Neural progenitor cell (in vitro differentiated cells): ENCODE measurements at regions not wholly inside any gene's neighbourhood (a gene's known extent, or its start where the extent isn't known, plus 50 kb on each side); places are given as distances from the start of the nearest gene placed in this dataset.

Source experiments
- DNase-seq: peaks from one replicate; pipeline ENCODE4 v3.0.0-alpha.2; 2016; ENCODE audit warnings: low spot score
- H2AFZ ChIP-seq: fragments of 200-600 bp; sonication (generic); replicated peaks from 2 replicates; pipeline ENCODE4 v1.6.1; 2016; ENCODE audit warnings: antibody characterized with exemption
- H3F3A ChIP-seq: fragments of 200-600 bp; sonication (generic); 2 replicates; pipeline ENCODE4 v1.6.1; 2016; ENCODE audit warnings: antibody characterized with exemption, low read depth
- H3K27ac ChIP-seq: fragments of 200-600 bp; sonication (generic); 2 replicates; pipeline ENCODE4 v1.5.1; 2016; ENCODE audit warnings: mild to moderate bottlenecking
- H3K27me3 ChIP-seq: fragments of 200-600 bp; sonication (generic); 2 replicates; pipeline ENCODE4 v1.6.1; 2016; ENCODE audit warnings: mild to moderate bottlenecking, moderate library complexity
- H3K36me3 ChIP-seq: fragments of 200-600 bp; sonication (generic); 2 replicates; pipeline ENCODE4 v1.5.1; 2016
- H3K4me1 ChIP-seq: fragments of 200-600 bp; sonication (generic); 2 replicates; pipeline ENCODE4 v1.6.1; 2016; ENCODE audit warnings: mixed run types
- H3K4me2 ChIP-seq: fragments of 200-600 bp; sonication (generic); 2 replicates; pipeline ENCODE4 v1.6.1; 2016
- H3K4me3 ChIP-seq: fragments of 200-600 bp; sonication (generic); 2 replicates; pipeline ENCODE4 v1.5.1; 2016
- H3K79me2 ChIP-seq: fragments of 200-600 bp; sonication (generic); 2 replicates; pipeline ENCODE4 v1.6.1; 2016; ENCODE audit warnings: low read depth
- H3K9ac ChIP-seq: fragments of 200-600 bp; sonication (generic); 2 replicates; pipeline ENCODE4 v1.6.1; 2016
- H3K9me3 ChIP-seq: fragments of 200-600 bp; sonication (generic); 2 replicates; pipeline ENCODE4 v1.5.1; 2016; ENCODE audit warnings: low read depth
- H4K20me1 ChIP-seq: fragments of 200-600 bp; sonication (generic); 2 replicates; pipeline ENCODE4 v1.6.1; 2016; ENCODE audit warnings: low read depth
- H3K27ac Mint-ChIP-seq: 3 replicates; pipeline ENCODE4 v1.8.0; 2021; ENCODE audit warnings: mixed read lengths
- H3K27me3 Mint-ChIP-seq: 2 replicates; pipeline ENCODE4 v1.8.0; 2022; ENCODE audit warnings: low read depth, mild to moderate bottlenecking, inconsistent platforms, moderate library complexity, mixed read lengths; ENCODE audit not compliant: insufficient read depth
- H3K36me3 Mint-ChIP-seq: 3 replicates; pipeline ENCODE4 v1.8.0; 2021; ENCODE audit warnings: mixed read lengths
- H3K4me1 Mint-ChIP-seq: 3 replicates; pipeline ENCODE4 v1.8.0; 2021; ENCODE audit warnings: mixed read lengths
- H3K4me3 Mint-ChIP-seq: 3 replicates; pipeline ENCODE4 v1.8.0; 2021; ENCODE audit warnings: mild to moderate bottlenecking, moderate library complexity, mixed read lengths
- H3K9me3 Mint-ChIP-seq: 3 replicates; pipeline ENCODE4 v1.8.0; 2020; ENCODE audit warnings: mixed read lengths
- EZH2 ChIP-seq: fragments of 200-600 bp; sonication (generic); IDR thresholded peaks from 2 replicates; pipeline ENCODE4 v1.6.1; 2017; ENCODE audit warnings: antibody characterized with exemption, mild to moderate bottlenecking, moderate library complexity
- EZH2phosphoT487 ChIP-seq: fragments of 200-600 bp; sonication (generic); IDR thresholded peaks from 2 replicates; pipeline ENCODE4 v1.6.1; 2017; ENCODE audit warnings: antibody characterized with exemption
- TF ChIP-seq, protein P1 (sequence below): fragments of 200-600 bp; sonication (generic); IDR thresholded peaks from 2 replicates; pipeline ENCODE4 v1.5.1; 2017; ENCODE audit warnings: antibody characterized with exemption, mild to moderate bottlenecking

DNA sequence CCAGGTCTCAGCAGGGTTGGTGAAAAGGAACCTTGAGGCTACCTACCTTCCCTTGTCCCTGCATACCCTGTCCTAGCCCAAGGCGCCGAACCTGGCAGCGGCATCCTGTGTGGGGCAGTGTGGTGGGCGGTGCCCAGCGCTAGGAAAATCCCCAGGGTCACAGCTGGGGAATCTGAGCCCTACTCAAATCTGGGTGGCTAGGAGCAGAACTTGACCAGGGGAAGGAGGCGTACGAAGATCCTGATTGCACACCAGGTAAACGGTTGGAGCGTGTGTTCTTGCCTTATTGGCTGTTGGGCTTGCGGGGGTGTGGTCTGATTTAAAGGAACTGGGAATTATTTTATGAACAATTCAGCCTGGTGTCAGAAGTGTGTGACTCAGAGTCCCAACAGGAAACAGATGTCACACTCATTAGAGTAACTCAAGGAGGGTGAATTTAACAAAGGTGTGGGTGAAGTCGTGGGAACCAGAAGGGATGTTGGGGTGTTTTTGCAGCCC, 118.6 kb downstream of the LRIG2 start:
- no peak overlapping the region for H3K9ac ChIP-seq
- Mint-ChIP-seq H3K27ac (peak overlapping the region; percentile 3), H3K4me1 (no peaks in the 10 kb centered on the region), H3K9me3 (no peaks in the 10 kb centered on the region), H3K27me3 (peaks cover 2% of the 10 kb centered on the region), H3K4me3 (no peak overlapping the region), H3K36me3 (no peaks in the 10 kb centered on the region)
- no peak for DNase-seq
- H3K36me3 ChIP-seq = no peaks in the 10 kb centered on the region
- no peak overlapping the region for H3K4me2 ChIP-seq
- no peaks in the 10 kb centered on the region for H3K4me1 ChIP-seq
- no peak overlapping the region for H3K27ac ChIP-seq
- TF ChIP-seq EZH2 (no peak), EZH2phosphoT487 (no peak)
- TF ChIP-seq, protein P1, sequence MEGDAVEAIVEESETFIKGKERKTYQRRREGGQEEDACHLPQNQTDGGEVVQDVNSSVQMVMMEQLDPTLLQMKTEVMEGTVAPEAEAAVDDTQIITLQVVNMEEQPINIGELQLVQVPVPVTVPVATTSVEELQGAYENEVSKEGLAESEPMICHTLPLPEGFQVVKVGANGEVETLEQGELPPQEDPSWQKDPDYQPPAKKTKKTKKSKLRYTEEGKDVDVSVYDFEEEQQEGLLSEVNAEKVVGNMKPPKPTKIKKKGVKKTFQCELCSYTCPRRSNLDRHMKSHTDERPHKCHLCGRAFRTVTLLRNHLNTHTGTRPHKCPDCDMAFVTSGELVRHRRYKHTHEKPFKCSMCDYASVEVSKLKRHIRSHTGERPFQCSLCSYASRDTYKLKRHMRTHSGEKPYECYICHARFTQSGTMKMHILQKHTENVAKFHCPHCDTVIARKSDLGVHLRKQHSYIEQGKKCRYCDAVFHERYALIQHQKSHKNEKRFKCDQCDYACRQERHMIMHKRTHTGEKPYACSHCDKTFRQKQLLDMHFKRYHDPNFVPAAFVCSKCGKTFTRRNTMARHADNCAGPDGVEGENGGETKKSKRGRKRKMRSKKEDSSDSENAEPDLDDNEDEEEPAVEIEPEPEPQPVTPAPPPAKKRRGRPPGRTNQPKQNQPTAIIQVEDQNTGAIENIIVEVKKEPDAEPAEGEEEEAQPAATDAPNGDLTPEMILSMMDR = no peak
- H2AFZ ChIP-seq = no peak overlapping the region
- H3F3A ChIP-seq = no peaks in the 10 kb centered on the region
- no peaks in the 10 kb centered on the region for H3K9me3 ChIP-seq
- H3K4me3 ChIP-seq = no peak overlapping the region
- no peaks in the 10 kb centered on the region for H4K20me1 ChIP-seq
- no peaks in the 10 kb centered on the region for H3K79me2 ChIP-seq
- no peaks in the 10 kb centered on the region for H3K27me3 ChIP-seq

DNA sequence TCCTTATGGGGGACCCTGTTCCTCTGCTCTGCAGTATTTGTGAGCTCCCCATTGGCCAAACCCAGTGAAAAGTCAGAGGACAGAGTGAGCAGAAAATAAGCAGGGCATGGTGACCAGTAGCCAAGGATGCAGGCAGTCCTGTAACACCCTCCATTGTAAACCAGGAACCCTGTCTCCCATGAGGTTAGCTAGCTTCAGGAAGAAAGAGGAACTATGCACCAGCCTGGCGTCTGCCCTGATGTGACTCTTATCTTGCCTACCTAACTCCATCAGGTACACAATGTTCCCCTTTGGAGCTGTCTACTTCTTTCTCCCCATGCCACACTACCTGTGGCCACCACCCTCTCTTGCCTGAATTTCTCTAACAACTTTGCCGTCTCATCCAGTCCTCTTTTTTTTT, 119.2 kb downstream of the LRIG2 start:
- no peak overlapping the region for H3K4me2 ChIP-seq
- Mint-ChIP-seq H3K4me1 (no peaks in the 10 kb centered on the region), H3K36me3 (no peaks in the 10 kb centered on the region), H3K4me3 (no peak overlapping the region), H3K27ac (no peak overlapping the region), H3K27me3 (peaks cover 2% of the 10 kb centered on the region), H3K9me3 (no peaks in the 10 kb centered on the region)
- no peak overlapping the region for H3K9ac ChIP-seq
- H2AFZ ChIP-seq = no peak overlapping the region
- no peaks in the 10 kb centered on the region for H3K4me1 ChIP-seq
- TF ChIP-seq, protein P1 = no peak
- no peak for TF ChIP-seq EZH2phosphoT487
- TF ChIP-seq EZH2 = no peak
- no peaks in the 10 kb centered on the region for H4K20me1 ChIP-seq
- no peaks in the 10 kb centered on the region for H3K36me3 ChIP-seq
- H3K4me3 ChIP-seq = no peak overlapping the region
- H3K9me3 ChIP-seq = no peaks in the 10 kb centered on the region
- no peak for DNase-seq
- H3K27me3 ChIP-seq = no peaks in the 10 kb centered on the region
- H3K79me2 ChIP-seq = no peaks in the 10 kb centered on the region
- H3F3A ChIP-seq = no peaks in the 10 kb centered on the region
- H3K27ac ChIP-seq = no peak overlapping the region

DNA sequence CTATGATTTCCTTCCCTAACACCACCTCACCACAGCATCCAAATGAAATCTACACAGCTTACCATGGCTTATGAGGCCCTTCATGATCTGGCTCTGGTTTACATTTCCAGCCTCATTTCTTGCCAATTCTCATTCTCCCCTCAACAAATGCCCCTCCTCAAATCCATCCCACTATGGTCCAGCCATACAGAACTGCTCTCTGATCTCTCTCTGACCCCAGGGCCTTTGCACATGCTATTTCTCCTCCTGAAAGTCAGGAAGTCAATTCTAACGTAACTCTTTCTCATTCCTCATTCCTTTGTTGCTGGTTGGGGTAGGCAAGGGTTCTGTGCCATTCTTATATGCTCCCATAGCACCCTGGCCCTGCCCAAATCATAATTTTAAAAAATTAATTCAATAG, 120.0 kb downstream of the LRIG2 start:
- Histone ChIP-seq H4K20me1 (no peaks in the 10 kb centered on the region), H3K27me3 (no peaks in the 10 kb centered on the region), H3K36me3 (no peaks in the 10 kb centered on the region), H2AFZ (no peak overlapping the region), H3K9ac (no peak overlapping the region), H3F3A (no peaks in the 10 kb centered on the region), H3K4me2 (no peak overlapping the region), H3K4me1 (no peaks in the 10 kb centered on the region), H3K27ac (no peak overlapping the region), H3K4me3 (no peak overlapping the region), H3K79me2 (no peaks in the 10 kb centered on the region), H3K9me3 (no peaks in the 10 kb centered on the region)
- no peaks in the 10 kb centered on the region for H3K9me3 Mint-ChIP-seq
- H3K36me3 Mint-ChIP-seq = no peaks in the 10 kb centered on the region
- no peaks in the 10 kb centered on the region for H3K4me1 Mint-ChIP-seq
- DNase-seq = no peak
- TF ChIP-seq, protein P1 = no peak
- no peak for TF ChIP-seq EZH2
- no peak for TF ChIP-seq EZH2phosphoT487
- no peak overlapping the region for H3K4me3 Mint-ChIP-seq
- peaks cover 2% of the 10 kb centered on the region for H3K27me3 Mint-ChIP-seq
- H3K27ac Mint-ChIP-seq = no peak overlapping the region
